Stimulated activated naive B cell treated with anti-CD40 and anti-IgM and Interleukin-4, amounts not matched to agents 10 μg/mL and 1 μg/mL and 100 μg/mL, for 72 hours (primary cell): ENCODE measurements at regions not wholly inside any gene's neighbourhood (a gene's known extent, or its start where the extent isn't known, plus 50 kb on each side); places are given as distances from the start of the nearest gene placed in this dataset.

ENCODE experiments used
- ATAC-seq, 2 donors: fragments of 150-1000 bp; cut with Tn5 transposase; replicated peaks; 2 replicates each; pipeline ENCODE4 v1.10.0; 2021; ENCODE audit warnings: moderate library complexity in 1 of 2
- DNase-seq: peaks from one replicate; pipeline ENCODE4 v3.0.0; 2021
- H3K27ac Mint-ChIP-seq: one replicate; pipeline ENCODE4 v1.8.0; 2022; ENCODE audit warnings: mild to moderate bottlenecking, mixed read lengths
- H3K27me3 Mint-ChIP-seq, 2 donors: one replicate each; pipeline ENCODE4 v1.8.0; 2022; ENCODE audit warnings: mixed read lengths in 2 of 2
- H3K36me3 Mint-ChIP-seq, 2 donors: one replicate each; pipeline ENCODE4 v1.8.0; 2022; ENCODE audit warnings: mixed read lengths in 2 of 2, mild to moderate bottlenecking in 1 of 2
- H3K4me1 Mint-ChIP-seq, 2 donors: one replicate each; pipeline ENCODE4 v1.8.0; 2022; ENCODE audit warnings: mixed read lengths in 2 of 2, mild to moderate bottlenecking in 1 of 2
- H3K4me3 Mint-ChIP-seq, 2 donors: one replicate each; pipeline ENCODE4 v1.8.0; 2022; ENCODE audit warnings: mild to moderate bottlenecking in 2 of 2, mixed read lengths in 2 of 2, moderate library complexity in 1 of 2
- H3K9me3 Mint-ChIP-seq, 2 donors: one replicate each; pipeline ENCODE4 v1.8.0; 2022; ENCODE audit warnings: mixed read lengths in 2 of 2, mild to moderate bottlenecking in 1 of 2

DNA sequence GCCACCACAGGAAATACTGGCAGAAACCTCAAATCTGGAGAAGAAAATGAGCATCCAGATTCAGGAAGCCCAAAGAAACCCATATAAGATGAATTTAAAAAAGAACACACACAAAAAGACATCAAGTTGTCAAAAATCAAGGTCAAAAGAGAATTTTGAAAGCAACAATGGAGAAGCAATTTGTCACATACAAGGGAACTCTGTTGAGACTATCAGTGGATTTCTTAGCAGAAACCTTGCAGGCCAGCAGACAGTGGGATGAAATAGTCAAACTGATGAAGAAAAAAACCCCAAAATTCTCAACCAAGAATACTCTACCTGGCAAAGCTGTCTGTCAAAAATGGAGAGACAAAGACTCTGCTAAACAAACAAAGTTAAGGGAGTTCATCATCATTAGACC is 272.6 kb downstream of the ADCYAP1 start:
- Mint-ChIP-seq H3K27me3 (no peaks in the 10 kb centered on the region), H3K9me3 (peaks cover 17 to 23% of the 10 kb centered on the region in 2 donors), H3K4me1 (no peaks in the 10 kb centered on the region), H3K27ac (no peak overlapping the region), H3K4me3 (no peak overlapping the region), H3K36me3 (no peaks in the 10 kb centered on the region)
- no peak for ATAC-seq
- DNase-seq: no peak

DNA sequence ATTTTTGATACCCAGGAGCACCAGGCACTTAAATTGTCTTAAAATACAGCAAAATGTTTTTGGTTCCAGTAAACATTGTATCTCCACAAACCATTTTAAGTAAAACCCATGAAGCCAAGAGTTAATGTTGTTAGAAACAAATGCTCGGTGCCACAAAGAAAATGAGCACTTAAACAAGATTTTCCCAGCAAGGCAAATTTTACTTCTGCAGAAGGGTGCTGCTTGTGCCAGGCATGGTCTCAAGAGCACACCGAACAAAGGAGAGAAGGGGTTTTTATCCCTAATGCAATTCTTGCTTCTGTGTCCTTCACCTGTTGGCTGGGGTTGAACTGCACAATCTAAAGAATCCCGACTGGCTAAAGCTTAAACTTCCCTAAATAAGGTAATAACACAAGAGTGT is 286.7 kb downstream of the ADCYAP1 start:
- DNase-seq: no peak
- no peak for ATAC-seq
- Mint-ChIP-seq H3K4me3 (no peak overlapping the region), H3K9me3 (peaks cover 4 to 8% of the 10 kb centered on the region in 2 donors), H3K27ac (no peak overlapping the region), H3K4me1 (no peaks in the 10 kb centered on the region), H3K36me3 (no peaks in the 10 kb centered on the region), H3K27me3 (no peaks in the 10 kb centered on the region)

- Mint-ChIP-seq H3K4me3 (no peak overlapping the region), H3K36me3 (no peaks in the 10 kb centered on the region), H3K27me3 (no peaks in the 10 kb centered on the region), H3K9me3 (peaks cover 16 to 26% of the 10 kb centered on the region in 2 donors), H3K4me1 (no peaks in the 10 kb centered on the region), H3K27ac (no peak overlapping the region)
- DNase-seq (no peak), ATAC-seq (no peak)
Observed at GRCh38 chr18:1213126-1213525, 308.5 kb downstream of the ADCYAP1 start.

GRCh38 chr18:1222880-1223279 is 318.2 kb downstream of the ADCYAP1 start:
- ATAC-seq: no peak
- H3K27ac Mint-ChIP-seq: no peak overlapping the region
- no peak overlapping the region for H3K4me3 Mint-ChIP-seq
- no peak for DNase-seq
- no peaks in the 10 kb centered on the region for H3K9me3 Mint-ChIP-seq
- H3K27me3 Mint-ChIP-seq: no peaks in the 10 kb centered on the region
- H3K4me1 Mint-ChIP-seq: no peaks in the 10 kb centered on the region
- H3K36me3 Mint-ChIP-seq: no peaks in the 10 kb centered on the region

- Mint-ChIP-seq H3K36me3 (no peaks in the 10 kb centered on the region), H3K27me3 (no peaks in the 10 kb centered on the region), H3K27ac (no peak overlapping the region), H3K4me1 (no peaks in the 10 kb centered on the region), H3K9me3 (peaks cover 8 to 13% of the 10 kb centered on the region in 2 donors), H3K4me3 (no peak overlapping the region)
- no peak for ATAC-seq
- DNase-seq: no peak
Observed at GRCh38 chr18:1227025-1227424, 322.4 kb downstream of the ADCYAP1 start.

- ATAC-seq (no peak), DNase-seq (no peak)
- Mint-ChIP-seq H3K27me3 (no peaks in the 10 kb centered on the region), H3K4me1 (no peaks in the 10 kb centered on the region), H3K9me3 (peaks cover 27 to 28% of the 10 kb centered on the region in 2 donors), H3K36me3 (no peaks in the 10 kb centered on the region), H3K27ac (no peak overlapping the region), H3K4me3 (no peak overlapping the region)
Observed at GRCh38 chr18:1229634-1230033, 325.0 kb downstream of the ADCYAP1 start.

DNA sequence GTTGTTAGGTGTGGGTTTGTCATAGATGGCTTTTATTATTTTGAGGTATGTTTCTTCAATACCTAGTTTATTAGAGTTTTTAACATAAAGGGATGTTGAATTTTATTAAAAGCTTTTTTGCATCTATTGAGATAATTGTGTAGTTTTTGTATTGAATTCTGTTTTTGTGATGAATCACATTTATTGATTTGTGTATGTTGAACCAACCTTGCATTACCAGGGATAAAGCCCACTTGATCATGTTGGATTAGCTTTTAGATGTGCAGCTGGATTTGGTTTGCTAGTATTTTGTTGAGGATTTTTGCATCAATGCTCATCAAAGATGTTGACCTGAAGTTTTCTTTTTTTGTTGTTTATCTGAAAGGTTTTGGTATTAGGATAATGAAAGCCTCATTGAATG is 328.2 kb downstream of the ADCYAP1 start:
- Mint-ChIP-seq H3K4me1 (no peaks in the 10 kb centered on the region), H3K27me3 (no peaks in the 10 kb centered on the region), H3K4me3 (no peak overlapping the region), H3K9me3 (peaks cover 34 to 45% of the 10 kb centered on the region in 2 donors), H3K27ac (no peak overlapping the region), H3K36me3 (no peaks in the 10 kb centered on the region)
- DNase-seq (no peak), ATAC-seq (no peak)

- Mint-ChIP-seq H3K4me3 (no peak overlapping the region), H3K36me3 (no peaks in the 10 kb centered on the region), H3K27me3 (no peaks in the 10 kb centered on the region), H3K27ac (no peak overlapping the region), H3K9me3 (peaks cover 7 to 12% of the 10 kb centered on the region in 2 donors), H3K4me1 (no peaks in the 10 kb centered on the region)
- no peak for ATAC-seq
- no peak for DNase-seq
Observed at GRCh38 chr18:1240701-1241100, 336.0 kb downstream of the ADCYAP1 start.

GRCh38 chr18:1244397-1245122 is 339.9 kb downstream of the ADCYAP1 start:
- DNase-seq: no peak
- Mint-ChIP-seq H3K36me3 (no peaks in the 10 kb centered on the region), H3K9me3 (peaks cover 0 to 5% of the 10 kb centered on the region in 2 donors), H3K4me3 (no peak overlapping the region), H3K4me1 (no peaks in the 10 kb centered on the region), H3K27me3 (no peaks in the 10 kb centered on the region), H3K27ac (no peak overlapping the region)
- ATAC-seq: no peak

GRCh38 chr18:1246827-1247226 is 342.2 kb downstream of the ADCYAP1 start:
- ATAC-seq (no peak), DNase-seq (no peak)
- no peaks in the 10 kb centered on the region for H3K27me3 Mint-ChIP-seq
- no peak overlapping the region for H3K4me3 Mint-ChIP-seq
- no peaks in the 10 kb centered on the region for H3K36me3 Mint-ChIP-seq
- no peaks in the 10 kb centered on the region for H3K4me1 Mint-ChIP-seq
- no peak overlapping the region for H3K27ac Mint-ChIP-seq
- H3K9me3 Mint-ChIP-seq: peaks cover 0 to 3% of the 10 kb centered on the region in 2 donors

DNA sequence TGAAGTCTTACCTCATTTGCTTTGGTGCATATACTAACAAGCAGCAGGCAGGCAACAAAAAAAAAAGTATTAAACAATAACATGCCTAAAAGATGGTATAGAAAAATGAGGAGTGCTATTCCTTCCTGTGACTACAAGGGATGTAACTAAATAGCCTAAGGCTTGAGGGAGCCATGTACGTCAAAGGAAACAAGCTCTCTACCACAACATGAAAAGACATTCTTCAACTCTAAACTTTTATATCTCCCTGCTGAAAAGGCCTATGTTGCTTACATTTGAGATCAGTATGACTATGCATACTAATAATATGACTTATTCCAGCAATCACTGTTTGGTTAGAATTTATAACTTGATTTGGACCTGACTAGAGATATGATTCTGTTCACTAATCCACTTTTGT is 347.9 kb downstream of the ADCYAP1 start:
- no peak overlapping the region for H3K27ac Mint-ChIP-seq
- no peaks in the 10 kb centered on the region for H3K4me1 Mint-ChIP-seq

GRCh38 chr18:1252936-1253335 is 348.3 kb downstream of the ADCYAP1 start:
- no peak for DNase-seq
- H3K4me1 Mint-ChIP-seq: no peaks in the 10 kb centered on the region
- no peaks in the 10 kb centered on the region for H3K36me3 Mint-ChIP-seq
- no peak overlapping the region for H3K27ac Mint-ChIP-seq
- no peak for ATAC-seq
- H3K9me3 Mint-ChIP-seq: peaks cover 0 to 7% of the 10 kb centered on the region in 2 donors
- H3K4me3 Mint-ChIP-seq: no peak overlapping the region
- H3K27me3 Mint-ChIP-seq: no peaks in the 10 kb centered on the region

More for the DNA sequence above, 347.9 kb downstream of the ADCYAP1 start:
- no peak for DNase-seq
- Mint-ChIP-seq H3K36me3 (no peaks in the 10 kb centered on the region), H3K4me3 (no peak overlapping the region), H3K9me3 (peaks cover 0 to 7% of the 10 kb centered on the region in 2 donors), H3K27me3 (no peaks in the 10 kb centered on the region)
- no peak for ATAC-seq

- Mint-ChIP-seq H3K27ac (no peak overlapping the region), H3K4me1 (no peaks in the 10 kb centered on the region), H3K27me3 (no peaks in the 10 kb centered on the region), H3K36me3 (no peaks in the 10 kb centered on the region), H3K9me3 (peaks cover 1 to 7% of the 10 kb centered on the region in 2 donors), H3K4me3 (no peak overlapping the region)
- no peak for ATAC-seq
- no peak for DNase-seq
Observed at GRCh38 chr18:1253827-1254226, 349.2 kb downstream of the ADCYAP1 start.

- Mint-ChIP-seq H3K4me3 (no peak overlapping the region), H3K27me3 (no peaks in the 10 kb centered on the region), H3K9me3 (peaks cover 15 to 20% of the 10 kb centered on the region in 2 donors), H3K36me3 (no peaks in the 10 kb centered on the region), H3K27ac (no peak overlapping the region), H3K4me1 (no peaks in the 10 kb centered on the region)
- ATAC-seq: no peak
- DNase-seq: no peak
Observed at GRCh38 chr18:1261054-1261453, 356.4 kb downstream of the ADCYAP1 start.

GRCh38 chr18:1267021-1267420 is 362.4 kb downstream of the ADCYAP1 start:
- Mint-ChIP-seq H3K36me3 (no peaks in the 10 kb centered on the region), H3K9me3 (peaks cover 0 to 8% of the 10 kb centered on the region in 2 donors), H3K4me1 (no peaks in the 10 kb centered on the region), H3K27ac (no peak overlapping the region), H3K27me3 (no peaks in the 10 kb centered on the region), H3K4me3 (no peak overlapping the region)
- ATAC-seq (no peak), DNase-seq (no peak)
